Gastrocnemius medialis (tissue), 4 donors: ENCODE measurements at regions not wholly inside any gene's neighbourhood (a gene's known extent, or its start where the extent isn't known, plus 50 kb on each side); places are given as distances from the start of the nearest gene placed in this dataset.

Experiments used
- ATAC-seq, 2 donors: fragments of 150-250 bp; one replicate each; pipeline ENCODE4 v1.9.1; 2016
- DNase-seq, 2 donors: peaks; one replicate each; pipeline ENCODE4 v3.0.0-alpha.2; 2019
- H3K27ac ChIP-seq, 4 donors: fragments of 200-600 bp; sonication (generic); 1 replicate in 1 of 4; 2 replicates in 3 of 4; pipeline ENCODE4 v1.5.1; 2016 to 2018; ENCODE audit warnings: mild to moderate bottlenecking in 2 of 4, moderate library complexity in 1 of 4
- H3K27me3 ChIP-seq, 3 donors: fragments of 200-600 bp; sonication (generic) in 2 of 3; 1 replicate in 1 of 3; 2 replicates in 2 of 3; pipeline versions ENCODE4 v1.5.1 to v1.6.0; 2016 to 2019; ENCODE audit warnings: mild to moderate bottlenecking in 1 of 3, moderate library complexity in 1 of 3
- H3K36me3 ChIP-seq, 2 donors: fragments of 200-600 bp; sonication (generic) in 1 of 2; one replicate each; pipeline ENCODE4 v1.5.1; 2017 to 2018
- H3K4me1 ChIP-seq, 2 donors: fragments of 200-600 bp; sonication (generic) in 1 of 2; one replicate each; pipeline ENCODE4 v1.5.1; 2016 to 2017; ENCODE audit warnings: mild to moderate bottlenecking in 2 of 2
- H3K4me3 ChIP-seq, 4 donors: fragments of 200-600 bp; sonication (generic) in 3 of 4; 1 replicate in 1 of 4; 2 replicates in 3 of 4; pipeline ENCODE4 v1.5.1; 2016 to 2019; ENCODE audit warnings: mild to moderate bottlenecking in 2 of 4
- H3K9me3 ChIP-seq, 3 donors: fragments of 200-600 bp; sonication (generic) in 2 of 3; 1 replicate in 1 of 3; 2 replicates in 2 of 3; pipeline ENCODE4 v1.5.1; 2016 to 2019
- CTCF ChIP-seq, 5 experiments: fragments of 450-650 bp in 3 of 5; fragments of 200-600 bp in 2 of 5; sonication (generic) in 2 of 5; IDR thresholded peaks in 4 of 5; conservative IDR thresholded peaks in 1 of 5; 1 replicate in 4 of 5; 2 replicates in 1 of 5; pipeline ENCODE4 v1.5.1; 2016 to 2019; ENCODE audit warnings: antibody characterized with exemption in 5 of 5, mild to moderate bottlenecking in 3 of 5, moderate library complexity in 3 of 5
- POLR2A ChIP-seq, 2 donors: fragments of 450-650 bp; IDR thresholded peaks; one replicate each; pipeline ENCODE4 v1.6.1; 2017; ENCODE audit warnings: antibody characterized with exemption in 2 of 2, mild to moderate bottlenecking in 2 of 2, moderate library complexity in 2 of 2
- in situ Hi-C, 4 donors: fragments of 200-750 bp; cut with MboI; loops; one replicate each; pipeline versions ENCODE4 v1.15.0 to v1.8.0; 2017; ENCODE audit warnings: low sequenced_read_pairs in 4 of 4
- intact Hi-C: fragments of 100-400 bp; cut with DNase I; formaldehyde crosslinking; loops from one replicate; pipeline ENCODE4 v1.15.1; 2023; ENCODE audit warnings: low total_unique reads

GRCh38 chr9:32264170-32264864 is 120.1 kb upstream of the ACO1 start:
- DNase-seq: no peak
- in situ Hi-C loops: no loop called here
- intact Hi-C loops: no loop called here

GRCh38 chr9:32265037-32265436 is 119.4 kb upstream of the ACO1 start:
- Histone ChIP-seq H3K27me3 (no peaks in the 10 kb centered on the region), H3K36me3 (no peaks in the 10 kb centered on the region), H3K4me1 (no peaks in the 10 kb centered on the region), H3K4me3 (no peak overlapping the region), H3K27ac (no peak overlapping the region), H3K9me3 (no peaks in the 10 kb centered on the region)
- intact Hi-C loops: no loop called here
- DNase-seq (no peak), ATAC-seq (no peak)
- no peak for TF ChIP-seq POLR2A (IDR thresholded peaks at IDR 0.05)
- no peak for TF ChIP-seq CTCF (IDR thresholded peaks at IDR 0.05 in 4 of 5, conservative IDR thresholded peaks at IDR 0.05 in 1 of 5)
- in situ Hi-C loops: no loop called here

More at GRCh38 chr9:32264170-32264864, 120.1 kb upstream of the ACO1 start:
- H3K27me3 ChIP-seq: no peaks in the 10 kb centered on the region
- H3K27ac ChIP-seq: no peak overlapping the region
- no peak for ATAC-seq
- no peaks in the 10 kb centered on the region for H3K4me1 ChIP-seq
- no peak for TF ChIP-seq POLR2A (IDR thresholded peaks at IDR 0.05)
- no peak for TF ChIP-seq CTCF (IDR thresholded peaks at IDR 0.05 in 4 of 5, conservative IDR thresholded peaks at IDR 0.05 in 1 of 5)
- no peaks in the 10 kb centered on the region for H3K9me3 ChIP-seq
- H3K36me3 ChIP-seq: no peaks in the 10 kb centered on the region
- no peak overlapping the region for H3K4me3 ChIP-seq

GRCh38 chr9:32278991-32279390 is 105.5 kb upstream of the ACO1 start:
- intact Hi-C loops (no loop called here), in situ Hi-C loops (no loop called here)
- H3K9me3 ChIP-seq: no peaks in the 10 kb centered on the region
- no peak overlapping the region for H3K27ac ChIP-seq
- H3K36me3 ChIP-seq: no peaks in the 10 kb centered on the region
- ATAC-seq: no peak
- H3K27me3 ChIP-seq: no peaks in the 10 kb centered on the region
- no peak for TF ChIP-seq POLR2A (IDR thresholded peaks at IDR 0.05)
- TF ChIP-seq CTCF (IDR thresholded peaks at IDR 0.05 in 4 of 5, conservative IDR thresholded peaks at IDR 0.05 in 1 of 5): no peak
- no peak for DNase-seq
- no peak overlapping the region for H3K4me3 ChIP-seq
- H3K4me1 ChIP-seq: no peaks in the 10 kb centered on the region

GRCh38 chr9:32289756-32290155 is 94.7 kb upstream of the ACO1 start:
- in situ Hi-C loops: no loop called here
- intact Hi-C loops: no loop called here

More at GRCh38 chr9:32289756-32290155, 94.7 kb upstream of the ACO1 start:
- Histone ChIP-seq H3K27me3 (no peaks in the 10 kb centered on the region), H3K4me1 (no peaks in the 10 kb centered on the region), H3K9me3 (no peaks in the 10 kb centered on the region), H3K27ac (no peak overlapping the region), H3K36me3 (no peaks in the 10 kb centered on the region), H3K4me3 (no peak overlapping the region)
- ATAC-seq (no peak), DNase-seq (no peak)
- TF ChIP-seq POLR2A (IDR thresholded peaks at IDR 0.05) (no peak), CTCF (IDR thresholded peaks at IDR 0.05 in 4 of 5, conservative IDR thresholded peaks at IDR 0.05 in 1 of 5) (no peak)
